Fibroblast of lung (primary cell): ENCODE measurements at regions not wholly inside any gene's neighbourhood (a gene's known extent, or its start where the extent isn't known, plus 50 kb on each side); places are given as distances from the start of the nearest gene placed in this dataset.

Experiments used
- DNase-seq, 2 donors: peaks; one replicate each; pipeline versions ENCODE4 v3.0.0 to v3.0.0-alpha.2; 2010; ENCODE audit warnings: low read depth in 2 of 2
- H2AFZ ChIP-seq: 2 replicates; pipeline ENCODE4 v1.5.1; 2012; ENCODE audit warnings: low read length, control low read depth, inconsistent platforms
- H3K27ac ChIP-seq: 2 replicates; pipeline ENCODE4 v1.5.1; 2011; ENCODE audit warnings: low read length, control low read depth; ENCODE audit not compliant: insufficient read depth
- H3K27me3 ChIP-seq: 2 replicates; pipeline ENCODE4 v1.5.1; 2011; ENCODE audit warnings: mild to moderate bottlenecking, low read length; ENCODE audit not compliant: control insufficient read depth, insufficient read depth
- H3K36me3 ChIP-seq: 2 replicates; pipeline ENCODE4 v1.5.1; 2011; ENCODE audit warnings: low read length; ENCODE audit not compliant: control insufficient read depth, insufficient read depth
- H3K4me1 ChIP-seq: 2 replicates; pipeline ENCODE4 v1.5.1; 2011; ENCODE audit warnings: low read length; ENCODE audit not compliant: control insufficient read depth, insufficient read depth; ENCODE audit errors: extremely low read depth
- H3K4me2 ChIP-seq: 2 replicates; pipeline ENCODE4 v1.5.1; 2011; ENCODE audit warnings: low read length, control low read depth; ENCODE audit not compliant: insufficient read depth; ENCODE audit errors: extremely low read depth
- H3K4me3 ChIP-seq, 4 experiments: fragments of 200-600 bp in 1 of 4; sonication (generic) in 1 of 4; replicated peaks in 1 of 4; 2 replicates each; pipeline ENCODE4 v1.5.1; 2011 to 2016; ENCODE audit warnings: low read length in 4 of 4, low read depth in 3 of 4, mild to moderate bottlenecking in 3 of 4, control low read depth in 2 of 4, inconsistent platforms in 1 of 4, mixed read lengths in 1 of 4; ENCODE audit not compliant: insufficient read depth in 1 of 4; ENCODE audit errors: control extremely low read depth in 1 of 4
- H3K79me2 ChIP-seq: 2 replicates; pipeline ENCODE4 v1.5.1; 2012; ENCODE audit warnings: mild to moderate bottlenecking, low read length, inconsistent platforms; ENCODE audit not compliant: control insufficient read depth, insufficient read depth
- H3K9ac ChIP-seq: 2 replicates; pipeline ENCODE4 v1.5.1; 2011; ENCODE audit warnings: mild to moderate bottlenecking, low read length, control low read depth; ENCODE audit not compliant: insufficient read depth
- H3K9me3 ChIP-seq: 2 replicates; pipeline ENCODE4 v1.5.1; 2012; ENCODE audit warnings: low read depth, low read length; ENCODE audit not compliant: control insufficient read depth, insufficient read depth
- H4K20me1 ChIP-seq: 2 replicates; pipeline ENCODE4 v1.5.1; 2011; ENCODE audit warnings: low read length; ENCODE audit not compliant: control insufficient read depth, insufficient read depth; ENCODE audit errors: extremely low read depth
- EZH2 ChIP-seq: IDR thresholded peaks from 2 replicates; pipeline ENCODE4 v1.5.1; 2012; ENCODE audit warnings: low read length, control low read depth, mild to moderate bottlenecking; ENCODE audit errors: missing control alignments
- TF ChIP-seq, protein P1 (sequence below), 2 donors: IDR thresholded peaks in 1 of 2; conservative IDR thresholded peaks in 1 of 2; 1 replicate in 1 of 2; 2 replicates in 1 of 2; pipeline ENCODE4 v1.5.1; 2011 to 2012; ENCODE audit warnings: low read length in 2 of 2, control low read depth in 1 of 2, inconsistent platforms in 1 of 2, low read depth in 1 of 2, mild to moderate bottlenecking in 1 of 2

- Histone ChIP-seq H3K79me2 (peaks cover 2% of the 10 kb centered on the region), H3K4me2 (no peak overlapping the region), H3K9me3 (no peaks in the 10 kb centered on the region), H3K27me3 (no peaks in the 10 kb centered on the region), H3K9ac (no peak overlapping the region), H3K36me3 (no peaks in the 10 kb centered on the region), H2AFZ (no peak overlapping the region), H3K27ac (no peak overlapping the region), H3K4me3 (no peak overlapping the region), H4K20me1 (no peaks in the 10 kb centered on the region), H3K4me1 (no peaks in the 10 kb centered on the region)
- TF ChIP-seq EZH2, result no peak
- TF ChIP-seq, protein P1, sequence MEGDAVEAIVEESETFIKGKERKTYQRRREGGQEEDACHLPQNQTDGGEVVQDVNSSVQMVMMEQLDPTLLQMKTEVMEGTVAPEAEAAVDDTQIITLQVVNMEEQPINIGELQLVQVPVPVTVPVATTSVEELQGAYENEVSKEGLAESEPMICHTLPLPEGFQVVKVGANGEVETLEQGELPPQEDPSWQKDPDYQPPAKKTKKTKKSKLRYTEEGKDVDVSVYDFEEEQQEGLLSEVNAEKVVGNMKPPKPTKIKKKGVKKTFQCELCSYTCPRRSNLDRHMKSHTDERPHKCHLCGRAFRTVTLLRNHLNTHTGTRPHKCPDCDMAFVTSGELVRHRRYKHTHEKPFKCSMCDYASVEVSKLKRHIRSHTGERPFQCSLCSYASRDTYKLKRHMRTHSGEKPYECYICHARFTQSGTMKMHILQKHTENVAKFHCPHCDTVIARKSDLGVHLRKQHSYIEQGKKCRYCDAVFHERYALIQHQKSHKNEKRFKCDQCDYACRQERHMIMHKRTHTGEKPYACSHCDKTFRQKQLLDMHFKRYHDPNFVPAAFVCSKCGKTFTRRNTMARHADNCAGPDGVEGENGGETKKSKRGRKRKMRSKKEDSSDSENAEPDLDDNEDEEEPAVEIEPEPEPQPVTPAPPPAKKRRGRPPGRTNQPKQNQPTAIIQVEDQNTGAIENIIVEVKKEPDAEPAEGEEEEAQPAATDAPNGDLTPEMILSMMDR (conservative IDR thresholded peaks at IDR 0.05 in 1 of 2, IDR thresholded peaks at IDR 0.05 in 1 of 2; ENCODE audit: low read depth in 1 of 2, low read length in 2 of 2), result no peak
- no peak for DNase-seq
These were observed 110.2 kb upstream of the HNRNPU start for GRCh38 chr1:244974550-244974949.

- no peak overlapping the region for H3K27ac ChIP-seq
- H3K4me2 ChIP-seq, result no peak overlapping the region
- H3K27me3 ChIP-seq, result no peaks in the 10 kb centered on the region
- DNase-seq, result no peak
- H3K4me1 ChIP-seq, result no peaks in the 10 kb centered on the region
- no peak overlapping the region for H3K9ac ChIP-seq
- H3K79me2 ChIP-seq, result peaks cover 2% of the 10 kb centered on the region
- TF ChIP-seq EZH2, result no peak
- TF ChIP-seq, protein P1 (conservative IDR thresholded peaks at IDR 0.05 in 1 of 2, IDR thresholded peaks at IDR 0.05 in 1 of 2; ENCODE audit: low read depth in 1 of 2, low read length in 2 of 2), result no peak
- H3K4me3 ChIP-seq, result no peak overlapping the region
- H3K36me3 ChIP-seq, result no peaks in the 10 kb centered on the region
- no peaks in the 10 kb centered on the region for H4K20me1 ChIP-seq
- H2AFZ ChIP-seq, result no peak overlapping the region
- no peaks in the 10 kb centered on the region for H3K9me3 ChIP-seq
These were observed 109.8 kb upstream of the HNRNPU start for GRCh38 chr1:244974106-244974505.

GRCh38 chr1:244971552-244972216, 107.3 kb upstream of the HNRNPU start:
- Histone ChIP-seq H3K27me3 (no peaks in the 10 kb centered on the region), H2AFZ (peak overlapping the region; percentile 66), H3K4me2 (peak overlapping the region; percentile 94), H3K9ac (peak overlapping the region; percentile 91), H3K36me3 (no peaks in the 10 kb centered on the region), H3K9me3 (no peaks in the 10 kb centered on the region), H3K4me3 (peak overlapping the region; percentile 59 to 88 (median 73)), H4K20me1 (no peaks in the 10 kb centered on the region), H3K4me1 (no peaks in the 10 kb centered on the region), H3K27ac (peak overlapping the region; percentile 99), H3K79me2 (peaks cover 2% of the 10 kb centered on the region)
- no peak for DNase-seq
- TF ChIP-seq, protein P1 (conservative IDR thresholded peaks at IDR 0.05 in 1 of 2, IDR thresholded peaks at IDR 0.05 in 1 of 2; ENCODE audit: low read depth in 1 of 2, low read length in 2 of 2), result no peak
